ENCODE measurements at regions not wholly inside any gene's neighbourhood (a gene's known extent, or its start where the extent isn't known, plus 50 kb on each side); places are given as distances from the start of the nearest gene placed in this dataset.

DNA sequence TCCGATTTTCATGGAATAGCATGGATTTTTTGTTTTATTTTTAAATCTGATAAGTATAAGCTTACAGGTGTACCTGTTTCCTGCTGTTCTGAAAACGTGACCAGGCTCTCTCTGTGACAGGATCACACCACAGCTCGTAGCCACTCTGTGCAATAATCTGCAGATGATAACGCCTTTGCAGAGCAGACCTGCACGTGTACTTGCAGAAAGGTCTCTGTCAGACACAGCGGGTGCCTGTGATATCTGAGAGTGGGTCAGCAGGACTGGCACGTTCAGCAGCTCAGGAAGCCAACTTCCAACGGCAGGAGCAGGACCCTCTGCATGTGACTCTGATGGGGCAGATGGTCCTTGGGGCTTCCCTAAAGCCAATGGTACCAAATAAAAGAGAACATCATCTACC lies 68.6 kb upstream of the HDDC2 start:
- TF ChIP-seq, protein P1, sequence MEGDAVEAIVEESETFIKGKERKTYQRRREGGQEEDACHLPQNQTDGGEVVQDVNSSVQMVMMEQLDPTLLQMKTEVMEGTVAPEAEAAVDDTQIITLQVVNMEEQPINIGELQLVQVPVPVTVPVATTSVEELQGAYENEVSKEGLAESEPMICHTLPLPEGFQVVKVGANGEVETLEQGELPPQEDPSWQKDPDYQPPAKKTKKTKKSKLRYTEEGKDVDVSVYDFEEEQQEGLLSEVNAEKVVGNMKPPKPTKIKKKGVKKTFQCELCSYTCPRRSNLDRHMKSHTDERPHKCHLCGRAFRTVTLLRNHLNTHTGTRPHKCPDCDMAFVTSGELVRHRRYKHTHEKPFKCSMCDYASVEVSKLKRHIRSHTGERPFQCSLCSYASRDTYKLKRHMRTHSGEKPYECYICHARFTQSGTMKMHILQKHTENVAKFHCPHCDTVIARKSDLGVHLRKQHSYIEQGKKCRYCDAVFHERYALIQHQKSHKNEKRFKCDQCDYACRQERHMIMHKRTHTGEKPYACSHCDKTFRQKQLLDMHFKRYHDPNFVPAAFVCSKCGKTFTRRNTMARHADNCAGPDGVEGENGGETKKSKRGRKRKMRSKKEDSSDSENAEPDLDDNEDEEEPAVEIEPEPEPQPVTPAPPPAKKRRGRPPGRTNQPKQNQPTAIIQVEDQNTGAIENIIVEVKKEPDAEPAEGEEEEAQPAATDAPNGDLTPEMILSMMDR (IDR thresholded peaks at IDR 0.05): no peak
- no peak for TF ChIP-seq POLR2A (IDR thresholded peaks at IDR 0.05)
